ENCODE measurements at regions not wholly inside any gene's neighbourhood (a gene's known extent, or its start where the extent isn't known, plus 50 kb on each side); places are given as distances from the start of the nearest gene placed in this dataset.

- Mint-ChIP-seq H3K27ac (no peak overlapping the region), H3K9me3 (peaks cover 7% of the 10 kb centered on the region), H3K4me3 (no peak overlapping the region), H3K27me3 (ENCODE audit: low read depth) (no peaks in the 10 kb centered on the region), H3K4me1 (no peaks in the 10 kb centered on the region), H3K36me3 (ENCODE audit: low read depth) (no peaks in the 10 kb centered on the region)
- TF ChIP-seq, protein P1, sequence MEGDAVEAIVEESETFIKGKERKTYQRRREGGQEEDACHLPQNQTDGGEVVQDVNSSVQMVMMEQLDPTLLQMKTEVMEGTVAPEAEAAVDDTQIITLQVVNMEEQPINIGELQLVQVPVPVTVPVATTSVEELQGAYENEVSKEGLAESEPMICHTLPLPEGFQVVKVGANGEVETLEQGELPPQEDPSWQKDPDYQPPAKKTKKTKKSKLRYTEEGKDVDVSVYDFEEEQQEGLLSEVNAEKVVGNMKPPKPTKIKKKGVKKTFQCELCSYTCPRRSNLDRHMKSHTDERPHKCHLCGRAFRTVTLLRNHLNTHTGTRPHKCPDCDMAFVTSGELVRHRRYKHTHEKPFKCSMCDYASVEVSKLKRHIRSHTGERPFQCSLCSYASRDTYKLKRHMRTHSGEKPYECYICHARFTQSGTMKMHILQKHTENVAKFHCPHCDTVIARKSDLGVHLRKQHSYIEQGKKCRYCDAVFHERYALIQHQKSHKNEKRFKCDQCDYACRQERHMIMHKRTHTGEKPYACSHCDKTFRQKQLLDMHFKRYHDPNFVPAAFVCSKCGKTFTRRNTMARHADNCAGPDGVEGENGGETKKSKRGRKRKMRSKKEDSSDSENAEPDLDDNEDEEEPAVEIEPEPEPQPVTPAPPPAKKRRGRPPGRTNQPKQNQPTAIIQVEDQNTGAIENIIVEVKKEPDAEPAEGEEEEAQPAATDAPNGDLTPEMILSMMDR (IDR thresholded peaks at IDR 0.05; ENCODE audit: unreplicated experiment in 3 of 3) = no peak
Observed at GRCh38 chr6:145489583-145489982, 245.7 kb downstream of the EPM2A start.

DNA sequence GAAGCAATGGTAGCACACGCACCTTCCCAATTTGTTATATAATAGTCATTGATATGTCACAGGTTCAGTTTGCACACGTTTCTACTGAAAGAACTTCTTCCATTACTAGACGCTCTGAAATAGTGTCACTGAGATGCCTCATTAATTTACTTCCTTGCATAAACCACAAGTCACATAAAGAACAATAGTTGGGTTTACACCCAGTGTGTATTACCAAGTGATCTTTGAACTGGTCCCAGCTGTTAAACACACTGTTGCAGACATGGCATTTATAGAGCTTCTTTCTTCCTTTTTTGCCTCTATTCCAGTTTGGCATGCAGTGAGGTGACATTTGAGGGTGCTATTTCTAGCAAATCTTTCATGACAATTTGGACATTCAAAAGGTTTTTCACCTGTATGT, 245.3 kb downstream of the EPM2A start:
- Mint-ChIP-seq H3K4me3 (no peak overlapping the region), H3K27me3 (ENCODE audit: low read depth) (no peaks in the 10 kb centered on the region), H3K36me3 (ENCODE audit: low read depth) (no peaks in the 10 kb centered on the region), H3K4me1 (no peaks in the 10 kb centered on the region), H3K27ac (no peak overlapping the region), H3K9me3 (peaks cover 10% of the 10 kb centered on the region)
- TF ChIP-seq, protein P1 (IDR thresholded peaks at IDR 0.05; ENCODE audit: unreplicated experiment in 3 of 3) = no peak

GRCh38 chr6:145491126-145491525, 244.2 kb downstream of the EPM2A start:
- Mint-ChIP-seq H3K9me3 (peaks cover 14% of the 10 kb centered on the region), H3K4me3 (no peak overlapping the region), H3K36me3 (ENCODE audit: low read depth) (no peaks in the 10 kb centered on the region), H3K27ac (no peak overlapping the region), H3K4me1 (no peaks in the 10 kb centered on the region), H3K27me3 (ENCODE audit: low read depth) (no peaks in the 10 kb centered on the region)
- TF ChIP-seq, protein P1 (IDR thresholded peaks at IDR 0.05; ENCODE audit: unreplicated experiment in 3 of 3) = no peak

DNA sequence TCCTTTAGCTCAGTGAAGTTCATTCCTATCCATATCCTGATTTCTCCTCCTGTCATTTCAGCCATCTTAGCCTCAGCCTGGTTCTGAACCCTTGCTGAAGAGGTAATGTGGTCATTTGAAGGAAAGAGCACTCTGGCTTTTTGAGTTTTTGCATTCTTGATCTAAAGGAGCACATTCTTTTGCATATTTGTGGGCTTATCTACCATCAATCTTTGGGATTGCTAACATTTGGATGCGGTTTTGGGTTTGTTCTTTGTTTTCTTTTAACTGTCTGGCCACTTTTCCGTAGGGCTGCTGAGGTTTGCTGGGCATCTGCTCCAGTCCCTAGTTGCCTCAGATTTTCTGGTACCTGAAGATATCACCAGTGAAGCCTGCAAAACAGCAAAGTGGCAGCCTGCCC, 238.3 kb downstream of the EPM2A start:
- Mint-ChIP-seq H3K27ac (no peak overlapping the region), H3K4me1 (no peaks in the 10 kb centered on the region), H3K36me3 (ENCODE audit: low read depth) (no peaks in the 10 kb centered on the region)

GRCh38 chr6:145498425-145498824, 236.9 kb downstream of the EPM2A start:
- Mint-ChIP-seq H3K27ac (no peak overlapping the region), H3K4me1 (no peaks in the 10 kb centered on the region), H3K36me3 (ENCODE audit: low read depth) (no peaks in the 10 kb centered on the region), H3K27me3 (ENCODE audit: low read depth) (no peaks in the 10 kb centered on the region), H3K9me3 (peaks cover 18% of the 10 kb centered on the region), H3K4me3 (no peak overlapping the region)
- TF ChIP-seq, protein P1 (IDR thresholded peaks at IDR 0.05; ENCODE audit: unreplicated experiment in 3 of 3) = no peak

More for the DNA sequence above, 238.3 kb downstream of the EPM2A start:
- peaks cover 18% of the 10 kb centered on the region for H3K9me3 Mint-ChIP-seq
- H3K4me3 Mint-ChIP-seq = no peak overlapping the region
- TF ChIP-seq, protein P1 (IDR thresholded peaks at IDR 0.05; ENCODE audit: unreplicated experiment in 3 of 3) = no peak
- H3K27me3 Mint-ChIP-seq (ENCODE audit: low read depth) = no peaks in the 10 kb centered on the region

GRCh38 chr6:145502416-145502815, 232.9 kb downstream of the EPM2A start:
- Mint-ChIP-seq H3K9me3 (peaks cover 3% of the 10 kb centered on the region), H3K36me3 (ENCODE audit: low read depth) (no peaks in the 10 kb centered on the region), H3K27ac (no peak overlapping the region), H3K4me1 (no peaks in the 10 kb centered on the region), H3K27me3 (ENCODE audit: low read depth) (peaks cover 2% of the 10 kb centered on the region), H3K4me3 (no peak overlapping the region)
- TF ChIP-seq, protein P1 (IDR thresholded peaks at IDR 0.05; ENCODE audit: unreplicated experiment in 3 of 3) = no peak

Measured in nephron (organoid).